GM19035 (cell line): ENCODE measurements at regions not wholly inside any gene's neighbourhood (a gene's known extent, or its start where the extent isn't known, plus 50 kb on each side); places are given as distances from the start of the nearest gene placed in this dataset.

Experiments
- ATAC-seq: cut with Tn5 transposase; IDR thresholded peaks from one replicate; pipeline ENCODE4 v1.9.1; 2021; ENCODE audit not compliant: unreplicated experiment

- no peak for ATAC-seq
Observed at GRCh38 chr21:27645285-27645684, 678.4 kb upstream of the ADAMTS5 start.

DNA sequence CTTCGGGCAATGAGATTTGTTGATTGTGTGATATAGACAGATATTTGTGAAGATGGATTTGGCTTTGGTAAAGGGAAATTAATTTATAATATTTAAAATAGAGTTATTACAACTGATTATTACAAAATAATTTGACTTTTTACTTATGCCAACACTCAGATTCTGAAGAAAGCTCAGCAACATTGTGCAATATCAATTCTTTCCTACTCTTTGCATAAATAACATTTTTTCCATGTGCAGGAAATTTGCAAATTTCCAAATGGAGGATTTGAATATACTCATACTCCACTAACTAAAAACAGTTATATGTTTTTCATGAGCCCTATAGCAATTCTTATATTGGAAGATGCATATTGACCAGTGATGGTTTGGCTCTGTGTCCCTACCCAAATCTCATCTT lies 676.4 kb upstream of the ADAMTS5 start:
- no peak for ATAC-seq

GRCh38 chr21:27639286-27639685 lies 672.4 kb upstream of the ADAMTS5 start:
- no peak for ATAC-seq

- ATAC-seq, result no peak
Observed at GRCh38 chr21:27636656-27637055, 669.8 kb upstream of the ADAMTS5 start.

DNA sequence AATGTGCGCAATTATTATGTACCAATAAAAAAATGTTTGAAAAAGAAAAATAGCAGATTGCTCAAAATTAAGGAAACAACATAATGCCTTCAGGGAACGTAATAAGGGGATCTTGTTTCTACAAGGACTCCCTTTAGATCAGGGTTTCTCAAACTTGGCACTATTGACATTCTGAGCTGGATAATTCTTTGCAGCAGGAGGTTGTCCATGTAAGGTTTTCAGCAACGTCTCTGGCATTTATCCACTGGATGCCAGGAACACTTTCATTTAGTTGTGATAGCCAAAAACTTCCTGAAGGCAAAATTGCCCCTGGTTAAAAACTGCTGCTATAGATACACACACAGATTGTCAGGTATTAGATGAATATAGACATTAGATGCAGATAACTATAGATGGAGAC lies 666.7 kb upstream of the ADAMTS5 start:
- no peak for ATAC-seq

DNA sequence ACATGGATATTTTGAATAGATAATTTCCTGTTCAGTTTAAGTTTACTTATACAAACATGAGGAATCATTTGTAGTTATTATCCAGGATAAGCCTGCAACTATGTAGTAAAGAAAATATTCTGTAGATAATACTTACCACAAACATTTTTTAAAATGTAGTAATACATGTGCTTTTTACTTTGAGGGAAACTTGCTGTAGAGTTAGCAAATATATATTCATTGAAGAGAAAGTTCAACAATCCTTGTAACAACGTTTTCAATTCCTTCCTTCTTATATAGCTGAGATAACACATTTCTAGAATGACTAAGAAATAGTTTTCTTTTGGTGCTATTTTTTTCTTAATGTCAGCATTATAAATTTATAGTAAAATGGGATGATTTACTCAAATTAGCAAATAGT lies 664.6 kb upstream of the ADAMTS5 start:
- ATAC-seq, result no peak

GRCh38 chr21:27622631-27623030 lies 655.7 kb upstream of the ADAMTS5 start:
- no peak for ATAC-seq

GRCh38 chr21:27614231-27614630 lies 647.3 kb upstream of the ADAMTS5 start:
- no peak for ATAC-seq

- no peak for ATAC-seq
Observed at GRCh38 chr21:27606422-27606821, 639.5 kb upstream of the ADAMTS5 start.

DNA sequence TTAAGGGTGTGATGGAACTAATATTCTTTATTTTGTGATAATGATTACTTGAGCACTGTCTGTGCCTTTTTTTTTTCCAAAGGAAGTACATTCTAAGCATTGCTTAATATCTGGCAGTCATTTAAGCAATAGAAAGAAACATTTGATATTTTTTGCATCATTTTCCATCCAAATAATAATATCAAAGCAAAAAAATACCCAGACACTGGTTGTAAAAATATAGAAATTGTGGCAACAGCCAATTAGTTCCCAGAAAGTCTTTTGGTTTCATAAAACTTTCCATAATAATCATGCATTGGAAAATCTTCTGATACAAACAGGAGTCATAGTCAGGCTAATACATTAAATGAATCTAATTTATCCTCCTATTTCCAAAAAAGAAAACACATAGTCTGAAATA lies 629.3 kb upstream of the ADAMTS5 start:
- ATAC-seq, result no peak

DNA sequence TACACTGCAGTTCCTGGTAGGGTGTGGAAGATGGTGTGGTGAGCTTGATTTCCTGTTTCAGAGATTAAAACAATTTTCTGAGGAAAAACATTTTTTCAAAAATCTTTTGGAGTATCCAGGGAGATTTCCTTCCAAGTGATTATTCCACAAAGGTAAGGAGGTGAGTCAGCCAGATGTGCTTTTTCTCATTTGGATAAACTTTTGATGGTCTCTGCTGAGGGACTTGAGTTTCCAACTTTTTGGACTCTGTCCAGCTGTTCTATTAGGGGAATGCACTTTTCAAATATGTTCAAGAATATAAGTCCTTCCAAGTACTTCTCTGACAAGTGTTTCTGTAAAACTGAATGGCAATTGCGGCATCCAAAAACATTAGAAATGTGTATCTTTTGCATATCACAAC lies 628.8 kb upstream of the ADAMTS5 start:
- no peak for ATAC-seq

- no peak for ATAC-seq
Observed at GRCh38 chr21:27590271-27590670, 623.4 kb upstream of the ADAMTS5 start.

- no peak for ATAC-seq
Observed at GRCh38 chr21:27589781-27590180, 622.9 kb upstream of the ADAMTS5 start.

GRCh38 chr21:27586986-27587385 lies 620.1 kb upstream of the ADAMTS5 start:
- no peak for ATAC-seq

DNA sequence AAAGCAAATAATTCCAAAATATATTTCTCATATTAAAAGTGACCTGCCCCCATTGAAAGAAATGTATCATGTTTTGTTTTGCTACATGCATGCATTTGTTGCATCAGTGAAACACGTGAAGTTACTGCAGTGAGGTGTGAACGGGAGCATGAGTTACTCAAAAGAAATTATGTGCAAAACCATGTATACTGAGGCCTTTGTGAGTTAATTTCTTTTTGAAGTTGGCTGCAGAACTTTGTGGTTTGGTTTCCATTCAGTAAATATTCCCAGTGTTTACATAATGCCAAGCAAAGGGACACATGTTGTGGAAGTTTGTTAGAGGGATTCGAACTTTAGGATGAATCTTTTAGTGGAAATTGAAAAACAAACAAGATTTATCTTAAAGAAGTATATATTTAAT lies 619.4 kb upstream of the ADAMTS5 start:
- ATAC-seq, result no peak

- no peak for ATAC-seq
Observed at GRCh38 chr21:27584256-27584655, 617.4 kb upstream of the ADAMTS5 start.

DNA sequence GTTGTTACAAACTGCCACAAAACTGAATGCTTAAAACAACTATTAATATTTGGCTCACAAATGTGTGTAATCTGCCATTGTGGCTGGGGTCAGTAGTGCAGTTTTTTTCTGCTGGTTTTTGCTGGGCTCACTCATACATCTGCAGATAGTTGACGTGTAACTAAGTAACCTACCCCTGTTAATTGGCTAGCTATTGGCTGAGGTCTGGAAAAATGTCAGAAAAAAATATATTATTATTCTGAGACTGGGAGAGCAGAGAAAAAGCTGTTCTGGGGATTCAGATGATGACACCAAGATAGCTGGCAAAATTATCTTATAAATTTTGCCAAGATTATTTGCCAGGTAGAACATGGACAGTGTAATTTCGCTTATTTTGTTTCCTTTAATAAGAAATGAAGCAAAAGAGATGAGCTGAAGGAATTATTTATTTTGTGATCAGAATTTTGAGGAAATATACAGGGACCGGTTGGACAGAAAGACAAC lies 616.1 kb upstream of the ADAMTS5 start:
- no peak for ATAC-seq

DNA sequence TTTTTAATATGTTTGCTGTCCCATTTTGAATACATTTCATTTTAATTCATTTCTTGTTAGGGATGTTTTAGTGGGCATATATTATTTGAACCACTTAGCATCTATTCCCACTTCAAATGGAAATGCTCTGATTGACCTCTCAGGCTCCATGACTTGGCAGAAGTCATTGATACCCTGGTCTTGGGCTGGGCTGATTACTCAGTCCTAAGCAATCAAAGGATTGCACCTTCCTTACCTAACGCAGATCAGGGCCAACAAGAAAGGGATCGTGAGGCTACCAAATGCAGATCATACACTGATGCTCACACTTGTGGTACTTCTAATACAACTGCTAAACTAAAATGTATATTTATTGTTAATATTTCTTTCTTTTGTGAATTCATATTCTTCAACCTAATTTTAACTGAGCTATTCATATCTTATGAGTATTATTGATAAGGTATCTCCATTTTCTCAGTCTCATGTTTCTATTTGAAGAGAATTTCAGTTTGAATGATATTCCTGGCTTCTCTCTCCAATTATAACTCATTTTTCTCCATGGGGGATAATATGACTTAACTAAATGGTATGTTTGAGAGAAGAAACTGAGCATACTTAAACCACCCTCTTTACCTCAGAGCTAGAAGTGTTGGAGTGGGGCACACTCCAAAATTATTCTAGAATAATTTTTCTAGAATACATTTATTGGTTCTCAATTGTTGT lies 615.5 kb upstream of the ADAMTS5 start:
- no peak for ATAC-seq

- no peak for ATAC-seq
Observed at GRCh38 chr21:27581168-27581567, 614.3 kb upstream of the ADAMTS5 start.

DNA sequence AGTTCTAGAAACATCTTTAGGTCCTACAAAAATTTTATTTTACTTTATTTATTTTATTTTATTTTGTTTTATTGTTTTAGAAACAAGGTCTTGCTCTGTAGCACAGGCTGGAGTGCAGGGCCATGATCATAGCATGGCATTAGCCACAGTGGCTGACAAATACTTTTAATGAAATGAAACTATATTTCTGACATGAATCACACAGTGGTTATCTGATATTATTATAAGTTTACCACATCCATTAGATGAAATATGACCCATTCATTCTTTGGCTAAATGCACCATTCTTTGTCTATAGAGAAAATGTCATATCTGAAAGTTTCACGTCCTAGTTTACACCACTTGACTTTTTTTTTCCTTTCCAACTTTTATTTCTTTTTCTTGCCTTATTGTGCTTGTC lies 613.4 kb upstream of the ADAMTS5 start:
- ATAC-seq, result no peak

DNA sequence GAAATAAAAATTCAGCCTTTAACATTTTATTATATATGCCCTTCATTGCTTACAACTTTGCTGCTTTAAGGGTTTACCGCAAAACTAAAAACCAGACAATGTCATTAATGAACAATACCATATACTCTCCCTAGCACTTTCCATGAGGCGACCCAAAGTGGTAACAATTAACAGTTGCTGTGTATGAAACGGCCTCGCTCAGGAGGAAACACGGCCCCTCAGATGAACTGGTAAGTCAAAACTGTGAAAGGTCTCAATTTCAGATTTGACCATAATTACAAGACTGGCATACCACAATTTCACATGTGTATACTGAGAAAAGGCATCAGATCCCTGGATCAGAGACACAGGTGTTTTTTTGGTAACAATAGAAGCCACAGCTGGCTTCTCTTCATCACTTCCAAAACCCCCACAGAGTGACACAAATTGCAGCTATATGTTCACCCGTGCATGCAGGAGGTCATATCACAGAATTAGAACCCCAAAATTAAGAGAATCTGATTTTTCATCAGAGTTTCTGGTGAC lies 611.9 kb upstream of the ADAMTS5 start:
- no peak for ATAC-seq

DNA sequence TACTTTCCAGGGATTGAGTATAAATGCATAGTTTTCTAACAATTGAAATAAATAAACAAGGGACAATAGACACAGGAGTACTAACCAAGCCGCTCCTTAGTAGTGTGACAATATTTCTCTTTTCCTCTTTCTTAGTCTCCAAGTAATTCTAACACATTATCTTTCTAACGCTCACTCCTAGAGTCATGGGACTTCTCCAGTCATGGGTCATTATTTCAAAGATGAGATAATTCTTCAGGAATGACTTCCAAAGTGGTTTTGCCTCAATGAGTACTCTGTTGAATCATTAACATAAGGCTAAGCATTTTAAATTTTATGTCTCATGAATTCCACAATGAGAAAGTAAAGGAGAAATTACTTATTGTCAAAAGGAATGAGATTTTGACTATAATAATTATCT lies 605.8 kb upstream of the ADAMTS5 start:
- no peak for ATAC-seq

DNA sequence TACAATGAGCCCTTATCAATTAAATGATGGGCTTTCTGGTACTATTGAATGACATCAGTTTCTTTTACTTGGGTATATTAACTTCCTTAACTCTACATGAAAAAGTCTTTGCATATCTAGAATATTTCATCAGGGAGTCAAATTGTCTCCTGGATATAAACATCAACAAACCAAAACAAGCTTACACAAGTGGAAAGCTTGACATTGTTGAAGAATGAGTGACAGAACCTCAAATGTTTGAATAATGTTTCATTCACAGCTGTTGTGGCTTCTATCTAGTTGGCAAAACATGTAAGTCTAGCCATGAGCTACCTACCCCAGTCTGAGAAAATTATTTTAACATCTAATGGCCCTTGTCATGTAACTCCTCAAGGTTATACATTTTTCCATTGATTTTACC lies 604.8 kb upstream of the ADAMTS5 start:
- no peak for ATAC-seq
